Left lung (tissue), 4 donors: ENCODE measurements at regions not wholly inside any gene's neighbourhood (a gene's known extent, or its start where the extent isn't known, plus 50 kb on each side); places are given as distances from the start of the nearest gene placed in this dataset.
"Not testable (repeated sequence)": the region's sequence is repeated elsewhere in the genome, so short reads cannot be mapped to it uniquely, and the experiment has no call there.

ENCODE experiments used
- ATAC-seq: fragments of 200-7000 bp; cut with Tn5 transposase; one replicate; pipeline ENCODE4 v1.9.1; 2020; ENCODE audit warnings: moderate library complexity
- DNase-seq, 4 donors: peaks; one replicate each; pipeline ENCODE4 v3.0.0-alpha.2; 2013 to 2020
- H3K27ac ChIP-seq, 2 donors: fragments of 200-600 bp; sonication (generic) in 1 of 2; one replicate each; pipeline versions ENCODE4 v1.5.0 to v1.8.0; 2020 to 2021
- H3K27me3 ChIP-seq, 2 donors: fragments of 200-600 bp; sonication (generic) in 1 of 2; one replicate each; pipeline versions ENCODE4 v1.5.0 to v1.8.0; 2020 to 2021
- H3K36me3 ChIP-seq, 2 donors: fragments of 200-600 bp; sonication (generic) in 1 of 2; one replicate each; pipeline versions ENCODE4 v1.5.0 to v1.8.0; 2020 to 2021
- H3K4me1 ChIP-seq, 2 donors: fragments of 200-600 bp; one replicate each; pipeline ENCODE4 v1.8.0; 2021
- H3K4me3 ChIP-seq, 2 donors: fragments of 200-600 bp; sonication (generic) in 1 of 2; one replicate each; pipeline versions ENCODE4 v1.5.0 to v1.8.0; 2020 to 2021; ENCODE audit warnings: mild to moderate bottlenecking in 1 of 2
- H3K9me3 ChIP-seq, 2 donors: fragments of 200-600 bp; sonication (generic) in 1 of 2; one replicate each; pipeline versions ENCODE4 v1.5.0 to v1.8.0; 2020 to 2021
- intact Hi-C, 2 donors: fragments of 100-400 bp; cut with DNase I; formaldehyde crosslinking; loops; one replicate each; pipeline versions ENCODE4 v1.11.2 to v1.14.2; 2022
- TF ChIP-seq, protein P1 (sequence below), 2 donors: fragments of 200-600 bp; sonication (generic) in 1 of 2; IDR thresholded peaks; one replicate each; pipeline versions ENCODE4 v1.5.0 to v1.8.0; 2021; ENCODE audit warnings: antibody characterized with exemption in 2 of 2
- donor health status: DM: no; HTN: yes; CAD: no.
- donor health status: DM: no; HTN: no; CAD: no.

- Histone ChIP-seq H3K4me1 (no peaks in the 10 kb centered on the region), H3K4me3 (no peak overlapping the region), H3K9me3 (peaks cover 0 to 4% of the 10 kb centered on the region in 2 donors), H3K36me3 (no peaks in the 10 kb centered on the region), H3K27ac (no peak overlapping the region), H3K27me3 (no peaks in the 10 kb centered on the region)
- DNase-seq (no peak), ATAC-seq (no peak)
- TF ChIP-seq, protein P1, sequence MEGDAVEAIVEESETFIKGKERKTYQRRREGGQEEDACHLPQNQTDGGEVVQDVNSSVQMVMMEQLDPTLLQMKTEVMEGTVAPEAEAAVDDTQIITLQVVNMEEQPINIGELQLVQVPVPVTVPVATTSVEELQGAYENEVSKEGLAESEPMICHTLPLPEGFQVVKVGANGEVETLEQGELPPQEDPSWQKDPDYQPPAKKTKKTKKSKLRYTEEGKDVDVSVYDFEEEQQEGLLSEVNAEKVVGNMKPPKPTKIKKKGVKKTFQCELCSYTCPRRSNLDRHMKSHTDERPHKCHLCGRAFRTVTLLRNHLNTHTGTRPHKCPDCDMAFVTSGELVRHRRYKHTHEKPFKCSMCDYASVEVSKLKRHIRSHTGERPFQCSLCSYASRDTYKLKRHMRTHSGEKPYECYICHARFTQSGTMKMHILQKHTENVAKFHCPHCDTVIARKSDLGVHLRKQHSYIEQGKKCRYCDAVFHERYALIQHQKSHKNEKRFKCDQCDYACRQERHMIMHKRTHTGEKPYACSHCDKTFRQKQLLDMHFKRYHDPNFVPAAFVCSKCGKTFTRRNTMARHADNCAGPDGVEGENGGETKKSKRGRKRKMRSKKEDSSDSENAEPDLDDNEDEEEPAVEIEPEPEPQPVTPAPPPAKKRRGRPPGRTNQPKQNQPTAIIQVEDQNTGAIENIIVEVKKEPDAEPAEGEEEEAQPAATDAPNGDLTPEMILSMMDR (IDR thresholded peaks at IDR 0.05), result no peak
- intact Hi-C loops, result no loop called here
Measured at GRCh38 chr12:97701901-97702300, 239.3 kb downstream of the RMST start.

- DNase-seq, result no peak
- no peak for ATAC-seq
- Histone ChIP-seq H3K27ac (no peak overlapping the region), H3K9me3 (no peaks in the 10 kb centered on the region), H3K4me1 (no peaks in the 10 kb centered on the region), H3K27me3 (no peaks in the 10 kb centered on the region), H3K4me3 (no peak overlapping the region), H3K36me3 (no peaks in the 10 kb centered on the region)
- TF ChIP-seq, protein P1 (IDR thresholded peaks at IDR 0.05), result no peak
- intact Hi-C loops, result no loop called here
Measured at GRCh38 chr12:97711392-97711791, 248.8 kb downstream of the RMST start.

DNA sequence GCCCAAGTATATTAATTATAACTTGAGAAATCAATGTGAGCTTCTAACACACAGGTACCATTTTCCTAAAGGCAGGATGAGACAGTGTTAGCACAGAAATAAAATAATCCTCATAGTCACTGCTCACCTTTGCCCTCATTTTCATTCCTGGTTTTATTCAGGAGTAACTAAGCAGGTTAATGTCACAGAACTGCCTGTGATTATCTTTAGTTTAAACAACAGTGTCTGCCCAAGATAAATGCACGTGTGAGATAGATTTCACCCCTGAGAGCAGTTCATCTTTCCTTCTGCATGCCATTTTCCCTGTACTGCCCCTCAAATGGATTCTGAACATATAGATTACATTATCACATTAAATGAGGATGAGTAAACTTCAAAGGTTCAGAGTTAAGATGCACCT lies 250.7 kb downstream of the RMST start:
- DNase-seq (no peak), ATAC-seq (no peak)
- no peak overlapping the region for H3K27ac ChIP-seq
- no peak overlapping the region for H3K4me3 ChIP-seq
- TF ChIP-seq, protein P1 (IDR thresholded peaks at IDR 0.05), result no peak
- H3K4me1 ChIP-seq, result no peaks in the 10 kb centered on the region
- no peaks in the 10 kb centered on the region for H3K9me3 ChIP-seq
- no peaks in the 10 kb centered on the region for H3K36me3 ChIP-seq
- H3K27me3 ChIP-seq, result no peaks in the 10 kb centered on the region
- intact Hi-C loops, result no loop called here

GRCh38 chr12:97714107-97714563 lies 251.5 kb downstream of the RMST start:
- no peaks in the 10 kb centered on the region for H3K4me1 ChIP-seq
- H3K4me3 ChIP-seq, result no peak overlapping the region
- H3K27me3 ChIP-seq, result no peaks in the 10 kb centered on the region
- TF ChIP-seq, protein P1 (IDR thresholded peaks at IDR 0.05), result no peak
- no peaks in the 10 kb centered on the region for H3K9me3 ChIP-seq
- DNase-seq, result no peak
- intact Hi-C loops, result no loop called here
- H3K36me3 ChIP-seq, result no peaks in the 10 kb centered on the region
- ATAC-seq, result no peak
- H3K27ac ChIP-seq, result no peak overlapping the region

- ATAC-seq (no peak), DNase-seq (peak in 1 of 4 donors; percentile 17)
- Histone ChIP-seq H3K36me3 (no peaks in the 10 kb centered on the region), H3K4me1 (no peaks in the 10 kb centered on the region), H3K4me3 (no peak overlapping the region), H3K9me3 (peaks cover 0 to 6% of the 10 kb centered on the region in 2 donors), H3K27ac (no peak overlapping the region), H3K27me3 (no peaks in the 10 kb centered on the region)
- TF ChIP-seq, protein P1 (IDR thresholded peaks at IDR 0.05), result peak in 1 of 2 donors; percentile 11
- intact Hi-C loops, result no loop called here
Measured at GRCh38 chr12:97716356-97716755, 253.8 kb downstream of the RMST start.

DNA sequence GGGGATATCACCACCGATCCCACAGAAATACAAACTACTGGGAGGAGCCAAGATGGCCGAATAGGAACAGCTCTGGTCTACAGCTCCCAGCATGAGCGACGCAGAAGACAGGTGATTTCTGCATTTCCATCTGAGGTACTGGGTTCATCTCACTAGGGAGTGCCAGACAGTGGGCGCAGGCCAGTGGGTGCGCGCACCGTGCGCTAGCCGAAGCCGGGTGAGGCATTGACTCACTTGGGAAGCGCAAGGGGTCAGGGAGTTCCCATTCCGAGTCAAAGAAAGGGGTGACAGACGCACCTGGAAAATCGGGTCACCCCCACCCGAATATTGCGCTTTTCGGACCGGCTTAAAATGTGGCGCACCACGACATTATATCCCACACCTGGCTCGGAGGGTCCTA lies 261.2 kb downstream of the RMST start:
- H3K27ac ChIP-seq, H3K36me3 ChIP-seq, ATAC-seq, H3K4me3 ChIP-seq, H3K27me3 ChIP-seq, H3K4me1 ChIP-seq, DNase-seq, H3K9me3 ChIP-seq, intact Hi-C loops: not testable (repeated sequence)
